Activated CD4-positive, alpha-beta T cell treated with anti-CD3 and anti-CD28 coated beads, Interleukin-2, Interleukin-4, amounts not matched to agents 100 ng/mL and 50 ng/mL, durations not matched to agents 16 hours and 8 hours (primary cell): ENCODE measurements at regions not wholly inside any gene's neighbourhood (a gene's known extent, or its start where the extent isn't known, plus 50 kb on each side); places are given as distances from the start of the nearest gene placed in this dataset.
"Not testable (repeated sequence)": the region's sequence is repeated elsewhere in the genome, so short reads cannot be mapped to it uniquely, and the experiment has no call there.

ENCODE experiments used
- DNase-seq: peaks from one replicate; pipeline ENCODE4 v3.0.0-alpha.2; 2020; ENCODE audit warnings: low spot score

- DNase-seq, result no peak
Measured at GRCh38 chr12:105880824-105881388, 257.8 kb downstream of the NUAK1 start.

GRCh38 chr12:105882404-105882803, 256.4 kb downstream of the NUAK1 start:
- DNase-seq, result no peak

GRCh38 chr12:105887131-105887530, 251.6 kb downstream of the NUAK1 start:
- DNase-seq, result no peak

- DNase-seq, result no peak
Measured at GRCh38 chr12:105888696-105889095, 250.1 kb downstream of the NUAK1 start.

DNA sequence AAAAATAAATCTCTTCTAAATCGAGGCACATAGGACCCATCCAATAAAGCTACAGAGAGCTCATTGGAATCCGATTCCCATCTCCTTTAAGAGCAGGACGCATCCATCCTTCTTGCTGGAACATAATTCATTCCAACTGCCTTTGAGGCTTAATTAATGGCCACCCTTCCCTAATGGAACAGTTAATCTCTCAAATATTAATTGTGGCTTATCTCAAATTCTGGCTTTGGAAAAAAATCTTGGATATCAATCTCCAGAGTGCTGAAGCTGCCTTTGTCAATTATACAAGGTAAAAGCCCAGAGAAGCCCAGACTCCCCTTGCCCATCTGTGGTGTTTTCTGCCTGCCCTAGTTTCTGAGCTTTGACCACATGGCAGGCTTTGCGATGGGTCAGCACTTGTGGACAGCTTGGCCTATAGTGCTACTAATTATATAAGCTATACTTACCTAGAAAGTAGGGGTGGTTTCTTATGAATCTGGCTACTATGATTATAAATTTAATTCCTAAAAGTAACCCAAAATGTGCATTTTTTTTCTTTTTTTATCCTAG, 246.3 kb downstream of the NUAK1 start:
- no peak for DNase-seq

- not testable (repeated sequence) for DNase-seq
Measured at GRCh38 chr12:105895197-105895832, 243.4 kb downstream of the NUAK1 start.

DNA sequence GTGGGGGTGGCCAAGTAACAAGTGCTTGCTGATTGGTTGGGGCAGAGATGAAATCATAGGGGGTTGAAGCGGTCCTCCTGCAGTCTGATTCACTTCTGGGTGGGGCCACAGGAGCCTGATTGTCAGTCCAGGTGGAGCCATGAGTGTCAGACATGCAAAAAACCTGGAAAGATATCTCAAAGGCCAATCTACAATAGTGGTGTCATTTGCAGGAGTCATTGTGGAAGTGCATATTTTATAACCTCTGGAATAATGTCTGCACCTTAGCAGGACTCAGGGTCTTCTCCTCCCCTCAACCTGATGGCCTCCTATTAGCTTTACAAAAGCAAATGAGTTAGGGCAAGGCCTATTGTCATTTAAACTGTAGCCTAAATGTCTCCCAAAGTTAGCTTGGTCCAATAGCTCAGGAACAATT, 241.4 kb downstream of the NUAK1 start:
- no peak for DNase-seq

DNA sequence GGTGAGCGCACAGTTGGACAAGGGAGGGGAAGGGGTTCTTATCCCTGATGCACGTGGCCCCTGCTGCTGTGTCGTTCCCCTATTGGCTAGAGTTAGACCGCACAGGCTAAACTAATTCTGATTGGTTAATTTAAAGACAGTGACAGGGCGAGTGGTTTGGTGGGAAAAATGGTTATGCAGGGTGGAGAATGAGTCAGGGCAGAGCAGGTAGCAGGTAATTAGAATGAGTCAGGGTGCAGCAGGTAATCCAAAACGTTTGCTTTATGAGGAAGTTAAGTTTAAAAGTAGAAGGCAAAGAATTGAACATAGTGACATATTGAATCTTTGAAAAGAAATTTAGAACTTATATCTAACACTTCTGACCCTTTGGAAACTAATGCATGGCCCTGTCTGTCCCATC, 240.5 kb downstream of the NUAK1 start:
- DNase-seq, result not testable (repeated sequence)

- no peak for DNase-seq
Measured at GRCh38 chr12:105899589-105899988, 239.2 kb downstream of the NUAK1 start.

DNA sequence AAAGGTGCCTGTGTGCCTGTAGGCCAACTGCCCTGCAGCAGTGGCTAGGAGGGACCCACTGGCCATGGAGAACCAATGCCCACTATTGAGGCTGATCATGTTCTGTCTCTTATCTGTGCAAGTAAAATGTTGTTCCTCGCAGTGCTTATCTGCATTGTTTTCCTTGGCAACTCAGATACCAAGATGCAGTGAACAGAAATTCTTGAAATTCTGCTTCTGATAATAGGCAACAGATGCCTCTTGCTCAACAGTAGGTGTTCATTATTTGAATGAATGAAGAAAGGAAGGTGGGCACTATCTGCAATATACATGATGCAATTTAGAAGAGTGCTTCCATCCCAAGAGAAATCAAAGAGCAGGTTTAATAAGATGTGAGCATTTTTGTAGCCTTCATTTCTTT, 232.2 kb downstream of the NUAK1 start:
- DNase-seq, result no peak

DNA sequence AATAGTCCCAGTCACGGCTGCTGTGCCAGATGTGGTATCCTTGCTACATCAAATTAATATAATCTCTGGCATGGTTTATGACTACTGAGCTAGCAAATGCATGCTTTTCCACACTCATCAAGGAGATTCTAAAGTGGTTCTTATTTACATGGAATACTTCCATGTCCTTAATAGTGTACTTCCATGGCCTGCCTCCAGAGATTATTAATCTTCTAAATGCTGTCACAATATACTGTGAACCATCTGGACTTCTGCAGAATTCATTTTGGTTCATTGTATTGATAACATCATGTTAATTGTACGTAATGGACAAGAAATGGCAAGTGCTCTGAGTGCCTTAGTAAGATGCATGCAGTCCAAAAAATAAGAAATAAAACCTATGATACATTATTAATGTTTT, 230.8 kb downstream of the NUAK1 start:
- DNase-seq, result no peak

DNA sequence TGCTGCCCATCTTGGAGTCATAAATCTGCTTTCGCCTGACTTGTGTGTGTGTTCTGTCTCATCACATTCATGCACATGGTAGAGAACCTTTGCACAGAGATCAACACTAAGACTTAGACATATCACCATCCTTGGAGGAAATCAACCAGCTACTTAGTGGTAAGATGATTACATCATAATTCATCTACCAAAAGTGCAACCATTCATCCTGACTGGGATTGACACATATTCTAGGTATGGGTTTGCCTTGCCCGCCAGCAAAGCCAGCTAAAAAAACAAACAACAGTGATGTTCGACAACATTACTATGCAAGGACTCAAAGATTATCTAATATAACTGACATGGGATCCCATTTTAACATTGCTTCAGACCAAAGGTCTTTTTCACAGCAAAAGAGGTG, 228.7 kb downstream of the NUAK1 start:
- no peak for DNase-seq

DNA sequence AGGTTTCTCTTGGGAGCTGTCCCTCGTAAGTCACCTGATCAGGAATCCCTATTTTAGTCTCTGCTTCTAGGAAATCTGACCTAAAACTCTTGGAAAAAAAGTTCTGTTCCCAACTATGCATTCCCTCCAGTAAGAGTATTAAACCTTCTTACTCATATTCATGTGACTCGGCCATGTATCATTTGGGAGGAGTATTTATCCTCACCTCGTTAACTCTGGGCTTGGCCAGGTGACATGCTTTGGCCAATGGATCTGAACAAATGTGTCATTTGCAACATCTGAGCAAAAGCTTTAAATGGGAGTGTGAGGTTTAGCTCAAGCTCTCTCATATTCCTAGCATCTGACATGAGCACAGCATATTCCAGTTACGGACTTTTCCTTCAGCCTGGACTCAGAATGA, 226.8 kb downstream of the NUAK1 start:
- DNase-seq, result no peak

GRCh38 chr12:105912882-105913678, 225.7 kb downstream of the NUAK1 start:
- DNase-seq, result no peak

DNA sequence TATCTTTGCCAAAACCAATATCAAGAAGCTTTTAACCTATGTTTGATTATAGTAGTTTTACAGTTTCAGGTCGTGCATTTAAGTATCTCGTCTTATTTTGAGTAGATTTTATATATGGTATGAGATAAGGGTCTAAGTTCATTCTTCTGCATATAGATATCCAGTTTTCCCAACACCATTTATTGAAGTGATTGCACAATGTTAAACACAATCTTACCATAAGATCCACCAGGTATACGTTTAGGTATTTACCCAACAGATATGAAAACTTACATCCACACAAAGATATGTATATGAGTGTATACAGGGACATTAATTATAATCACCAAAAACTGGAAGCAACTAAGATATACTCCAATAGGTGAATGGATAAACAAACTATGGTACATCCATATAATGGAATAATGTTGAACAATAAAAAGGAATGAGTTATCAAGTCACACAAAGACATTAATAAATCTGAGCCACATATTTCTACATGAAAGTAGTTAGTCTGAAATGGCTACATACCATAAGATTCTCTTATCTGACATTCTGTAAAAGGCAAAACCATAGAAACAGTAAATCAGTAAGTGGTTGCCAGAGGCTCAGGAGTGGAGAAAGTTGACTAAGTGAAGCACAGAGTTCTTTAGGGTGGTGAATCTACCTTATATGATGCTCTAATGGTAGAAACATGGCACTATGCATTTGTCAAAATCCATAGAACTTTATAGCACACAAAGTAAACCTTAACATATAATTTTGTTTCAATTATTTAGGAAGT, 222.6 kb downstream of the NUAK1 start:
- no peak for DNase-seq

DNA sequence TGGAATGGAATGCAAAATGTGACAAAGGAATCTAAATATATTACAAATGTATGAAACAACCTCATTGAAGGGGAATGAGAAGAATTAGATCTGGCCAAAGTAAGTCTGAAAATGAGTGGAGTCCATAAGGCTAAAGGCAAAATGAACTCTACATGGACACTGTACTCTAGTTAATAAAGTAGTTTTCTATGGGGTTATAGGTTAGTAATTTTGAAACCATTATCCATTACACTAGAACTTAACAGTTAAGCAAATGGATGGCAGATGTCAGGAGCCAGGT, 222.1 kb downstream of the NUAK1 start:
- no peak for DNase-seq

- DNase-seq, result no peak
Measured at GRCh38 chr12:105920161-105920684, 218.5 kb downstream of the NUAK1 start.

- DNase-seq, result no peak
Measured at GRCh38 chr12:105921055-105921454, 217.7 kb downstream of the NUAK1 start.

DNA sequence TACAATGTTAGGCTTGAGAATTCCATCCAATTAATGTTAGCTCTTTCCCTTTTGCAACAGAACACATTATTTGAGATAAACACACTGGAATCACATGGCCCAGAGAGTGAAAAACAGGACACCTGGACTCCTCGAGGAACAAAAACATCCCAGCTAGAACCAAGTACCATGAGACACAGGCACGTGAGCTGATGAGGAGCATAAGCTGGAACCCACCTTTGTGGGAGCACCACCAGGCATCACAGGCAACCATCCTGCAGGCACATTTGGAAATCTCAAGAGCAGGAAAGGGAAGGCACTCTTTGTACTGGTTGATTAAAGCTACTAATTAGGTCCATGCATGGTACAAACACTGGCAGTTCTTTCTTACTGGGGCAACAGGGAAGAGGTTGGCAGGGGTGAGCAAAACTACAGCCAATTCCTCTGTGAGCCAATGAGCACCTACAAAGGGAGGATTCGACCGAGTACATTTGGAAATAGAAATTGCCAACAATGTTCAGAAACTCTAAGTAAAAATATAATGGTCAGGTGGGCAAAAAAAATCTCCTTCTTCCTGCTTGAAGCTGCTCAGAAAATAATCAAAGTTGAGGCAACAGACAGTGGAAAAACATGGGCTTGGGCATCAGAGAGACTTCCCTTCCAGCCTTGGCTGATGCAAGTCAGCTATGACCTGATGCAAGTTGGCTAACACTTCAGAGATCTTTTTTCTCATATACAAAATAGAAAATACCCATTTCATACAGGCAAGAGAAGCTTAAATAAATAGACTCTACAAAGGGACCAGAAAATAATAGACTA, 216.7 kb downstream of the NUAK1 start:
- no peak for DNase-seq

DNA sequence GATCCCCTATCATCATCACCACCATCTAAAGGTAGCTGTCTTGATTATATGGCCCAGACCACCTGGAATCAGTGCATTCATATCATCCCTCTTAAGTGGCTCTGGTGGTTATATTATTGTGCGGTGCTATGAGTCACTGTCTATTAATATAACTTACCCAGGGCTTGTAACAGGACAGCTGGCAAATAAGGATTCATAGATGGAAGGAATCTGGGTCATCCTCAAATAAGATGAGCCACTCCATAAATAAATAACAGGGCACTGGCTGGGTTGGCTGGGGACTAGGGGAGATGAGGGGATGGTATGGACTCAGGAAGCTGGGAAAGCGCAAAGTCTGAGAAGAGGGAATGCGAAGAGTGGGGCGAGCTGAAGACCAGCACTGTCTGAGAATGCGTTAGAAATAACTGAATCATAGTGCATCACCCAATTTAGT, 216.1 kb downstream of the NUAK1 start:
- DNase-seq, result no peak

DNA sequence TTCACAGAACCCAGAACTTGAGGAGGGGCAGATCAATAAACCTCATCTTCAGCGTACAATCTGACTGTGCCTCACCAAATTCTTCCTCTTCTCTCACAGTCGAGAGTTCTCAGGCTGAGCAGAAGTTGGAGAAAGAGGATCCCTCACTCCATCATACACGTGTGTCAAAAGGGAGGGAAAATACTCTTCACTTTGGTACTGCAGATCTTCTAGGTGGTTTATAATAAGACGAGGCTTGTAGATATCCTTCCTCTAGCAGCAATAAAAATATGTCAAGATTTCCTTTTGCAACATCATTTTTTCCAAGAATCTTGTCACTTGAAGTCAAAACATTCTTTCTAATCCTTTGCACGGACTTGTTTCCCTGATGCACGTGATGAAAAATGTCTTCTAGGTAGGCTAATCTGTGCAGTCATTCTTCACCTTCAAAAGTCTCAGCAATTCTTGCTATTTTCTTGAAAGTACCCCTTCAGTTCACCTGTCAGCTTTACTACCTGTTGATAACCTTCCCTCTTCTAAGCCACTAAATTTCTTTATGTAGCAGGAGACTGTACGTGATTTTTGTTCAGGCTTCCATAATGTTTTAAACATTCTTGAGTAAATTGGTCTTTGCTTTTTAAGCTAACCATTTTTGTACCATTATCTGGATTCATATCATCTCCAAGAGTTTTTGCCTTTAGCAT, 214.1 kb downstream of the NUAK1 start:
- DNase-seq, result no peak
